ENCODE measurements at regions not wholly inside any gene's neighbourhood (a gene's known extent, or its start where the extent isn't known, plus 50 kb on each side); places are given as distances from the start of the nearest gene placed in this dataset.

DNA sequence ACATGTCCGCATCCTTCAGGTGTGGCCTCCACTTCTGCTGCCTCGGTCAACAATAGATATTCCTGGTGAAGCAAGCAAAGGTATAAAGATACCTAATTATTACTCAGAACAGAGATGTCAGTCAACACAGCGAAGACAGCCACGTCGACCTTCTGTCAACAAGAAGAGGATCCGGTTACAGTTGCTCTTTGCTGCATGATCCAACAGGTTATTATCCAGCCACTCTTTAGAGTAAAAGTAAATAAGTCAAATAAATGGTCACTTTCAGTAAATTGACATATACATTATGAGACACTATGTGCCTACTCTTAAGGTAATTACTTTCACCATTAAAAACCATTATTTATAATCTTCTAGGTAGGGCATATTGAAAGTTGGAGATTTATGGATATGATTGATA is 356.8 kb upstream of the ATP11B start:
- TF ChIP-seq EZH2 (IDR thresholded peaks at IDR 0.05; ENCODE audit: insufficient read depth, poor library complexity, severe bottlenecking): no peak
- no peak for TF ChIP-seq EZH2phosphoT487 (IDR thresholded peaks at IDR 0.05; ENCODE audit: insufficient read depth, low read depth)

Data from GM23248 (cell line).